Osteoblast (primary cell): ENCODE measurements at regions not wholly inside any gene's neighbourhood (a gene's known extent, or its start where the extent isn't known, plus 50 kb on each side); places are given as distances from the start of the nearest gene placed in this dataset.

Experiments
- DNase-seq: peaks from one replicate; pipeline ENCODE4 v3.0.0; 2011; ENCODE audit warnings: low spot score, mixed read lengths; ENCODE audit not compliant: insufficient read length; ENCODE audit errors: missing footprints
- H2AFZ ChIP-seq: 2 replicates; pipeline ENCODE4 v1.6.0; 2011; ENCODE audit warnings: mild to moderate bottlenecking, low read length
- H3K27ac ChIP-seq: 2 replicates; pipeline ENCODE4 v1.5.1; 2011; ENCODE audit warnings: mild to moderate bottlenecking, low read depth, low read length, moderate library complexity
- H3K27me3 ChIP-seq: 2 replicates; pipeline ENCODE4 v1.6.0; 2012; ENCODE audit warnings: mild to moderate bottlenecking, control low read depth, inconsistent platforms, low read length, moderate library complexity; ENCODE audit not compliant: insufficient read depth
- H3K36me3 ChIP-seq: 2 replicates; pipeline ENCODE4 v1.5.1; 2011; ENCODE audit warnings: mild to moderate bottlenecking, low read length, control low read depth, moderate library complexity; ENCODE audit not compliant: insufficient read depth
- H3K4me1 ChIP-seq: 2 replicates; pipeline ENCODE4 v1.5.1; 2011; ENCODE audit warnings: mild to moderate bottlenecking, low read length, control low read depth, moderate library complexity; ENCODE audit not compliant: insufficient read depth
- H3K4me2 ChIP-seq: 2 replicates; pipeline ENCODE4 v1.6.0; 2011; ENCODE audit warnings: mild to moderate bottlenecking, low read length; ENCODE audit not compliant: insufficient read depth
- H3K4me3 ChIP-seq: fragments of 200-600 bp; sonication (generic); 3 replicates; pipeline ENCODE4 v1.5.1; 2012; ENCODE audit warnings: mild to moderate bottlenecking, low read length, inconsistent platforms; ENCODE audit not compliant: insufficient read depth
- H3K79me2 ChIP-seq: 2 replicates; pipeline ENCODE4 v1.6.0; 2012; ENCODE audit warnings: mild to moderate bottlenecking, low read length, control low read depth, inconsistent platforms; ENCODE audit not compliant: insufficient read depth
- H3K9me3 ChIP-seq: 2 replicates; pipeline ENCODE4 v1.5.1; 2011; ENCODE audit warnings: low read depth, low read length, control low read depth
- H4K20me1 ChIP-seq: 2 replicates; pipeline ENCODE4 v1.6.0; 2012; ENCODE audit warnings: mild to moderate bottlenecking, low read length, control low read depth; ENCODE audit not compliant: insufficient read depth
- TF ChIP-seq, protein P1 (sequence below): IDR thresholded peaks from 2 replicates; pipeline ENCODE4 v1.5.1; 2011; ENCODE audit warnings: mild to moderate bottlenecking, low read depth, low read length, moderate library complexity; ENCODE audit errors: extremely low read depth

- Histone ChIP-seq H3K4me1 (no peaks in the 10 kb centered on the region), H3K36me3 (no peaks in the 10 kb centered on the region)
- DNase-seq, result no peak
Observed at GRCh38 chr13:76641056-76641455, 245.1 kb downstream of the KCTD12 start.

GRCh38 chr13:76638882-76639281 is 247.3 kb downstream of the KCTD12 start:
- no peak overlapping the region for H2AFZ ChIP-seq
- no peaks in the 10 kb centered on the region for H3K27me3 ChIP-seq
- no peaks in the 10 kb centered on the region for H3K79me2 ChIP-seq
- no peaks in the 10 kb centered on the region for H4K20me1 ChIP-seq
- TF ChIP-seq, protein P1, sequence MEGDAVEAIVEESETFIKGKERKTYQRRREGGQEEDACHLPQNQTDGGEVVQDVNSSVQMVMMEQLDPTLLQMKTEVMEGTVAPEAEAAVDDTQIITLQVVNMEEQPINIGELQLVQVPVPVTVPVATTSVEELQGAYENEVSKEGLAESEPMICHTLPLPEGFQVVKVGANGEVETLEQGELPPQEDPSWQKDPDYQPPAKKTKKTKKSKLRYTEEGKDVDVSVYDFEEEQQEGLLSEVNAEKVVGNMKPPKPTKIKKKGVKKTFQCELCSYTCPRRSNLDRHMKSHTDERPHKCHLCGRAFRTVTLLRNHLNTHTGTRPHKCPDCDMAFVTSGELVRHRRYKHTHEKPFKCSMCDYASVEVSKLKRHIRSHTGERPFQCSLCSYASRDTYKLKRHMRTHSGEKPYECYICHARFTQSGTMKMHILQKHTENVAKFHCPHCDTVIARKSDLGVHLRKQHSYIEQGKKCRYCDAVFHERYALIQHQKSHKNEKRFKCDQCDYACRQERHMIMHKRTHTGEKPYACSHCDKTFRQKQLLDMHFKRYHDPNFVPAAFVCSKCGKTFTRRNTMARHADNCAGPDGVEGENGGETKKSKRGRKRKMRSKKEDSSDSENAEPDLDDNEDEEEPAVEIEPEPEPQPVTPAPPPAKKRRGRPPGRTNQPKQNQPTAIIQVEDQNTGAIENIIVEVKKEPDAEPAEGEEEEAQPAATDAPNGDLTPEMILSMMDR, result no peak
- H3K27ac ChIP-seq, result no peak overlapping the region
- no peaks in the 10 kb centered on the region for H3K36me3 ChIP-seq
- no peak overlapping the region for H3K4me2 ChIP-seq
- DNase-seq, result no peak
- H3K4me3 ChIP-seq, result no peak overlapping the region
- no peaks in the 10 kb centered on the region for H3K9me3 ChIP-seq
- H3K4me1 ChIP-seq, result no peaks in the 10 kb centered on the region

More at GRCh38 chr13:76641056-76641455, 245.1 kb downstream of the KCTD12 start:
- H2AFZ ChIP-seq, result no peak overlapping the region
- H3K27me3 ChIP-seq, result no peaks in the 10 kb centered on the region
- TF ChIP-seq, protein P1, result no peak
- no peaks in the 10 kb centered on the region for H3K79me2 ChIP-seq
- H4K20me1 ChIP-seq, result no peaks in the 10 kb centered on the region
- H3K4me2 ChIP-seq, result no peak overlapping the region
- no peak overlapping the region for H3K4me3 ChIP-seq
- H3K9me3 ChIP-seq, result no peaks in the 10 kb centered on the region
- H3K27ac ChIP-seq, result no peak overlapping the region

- H3K4me1 ChIP-seq, result no peaks in the 10 kb centered on the region
- H3K36me3 ChIP-seq, result no peaks in the 10 kb centered on the region
- TF ChIP-seq, protein P1, result no peak
- no peaks in the 10 kb centered on the region for H3K79me2 ChIP-seq
- no peaks in the 10 kb centered on the region for H3K27me3 ChIP-seq
- H3K9me3 ChIP-seq, result no peaks in the 10 kb centered on the region
- no peak overlapping the region for H3K27ac ChIP-seq
- H2AFZ ChIP-seq, result no peak overlapping the region
- DNase-seq, result no peak
- H4K20me1 ChIP-seq, result no peaks in the 10 kb centered on the region
- no peak overlapping the region for H3K4me2 ChIP-seq
- no peak overlapping the region for H3K4me3 ChIP-seq
Observed at GRCh38 chr13:76638181-76638580, 248.0 kb downstream of the KCTD12 start.

GRCh38 chr13:76637641-76638141 is 248.5 kb downstream of the KCTD12 start:
- Histone ChIP-seq H3K79me2 (no peaks in the 10 kb centered on the region), H3K4me3 (no peak overlapping the region), H4K20me1 (no peaks in the 10 kb centered on the region), H2AFZ (no peak overlapping the region), H3K36me3 (no peaks in the 10 kb centered on the region), H3K4me2 (no peak overlapping the region), H3K27me3 (no peaks in the 10 kb centered on the region), H3K9me3 (no peaks in the 10 kb centered on the region), H3K27ac (no peak overlapping the region), H3K4me1 (no peaks in the 10 kb centered on the region)
- TF ChIP-seq, protein P1, result no peak
- DNase-seq, result no peak
